Gastroesophageal sphincter (tissue), 4 donors: ENCODE measurements at regions not wholly inside any gene's neighbourhood (a gene's known extent, or its start where the extent isn't known, plus 50 kb on each side); places are given as distances from the start of the nearest gene placed in this dataset.
A peak's percentile ranks its signal among the peaks of the same experiment; 100 is the strongest.

Source experiments
- ATAC-seq: fragments of 150-250 bp; one replicate; pipeline ENCODE4 v1.9.1; 2016; ENCODE audit warnings: mild to moderate bottlenecking, moderate library complexity
- H3K27ac ChIP-seq, 4 donors: fragments of 200-600 bp; sonication (generic) in 3 of 4; 1 replicate in 3 of 4; 2 replicates in 1 of 4; pipeline ENCODE4 v1.5.1; 2016 to 2019
- H3K27me3 ChIP-seq: fragments of 200-600 bp; sonication (generic); one replicate; pipeline ENCODE4 v1.5.1; 2019
- H3K36me3 ChIP-seq, 2 donors: fragments of 200-600 bp; sonication (generic); one replicate each; pipeline ENCODE4 v1.5.1; 2019; ENCODE audit warnings: control low read depth in 1 of 2
- H3K4me1 ChIP-seq, 3 donors: fragments of 200-600 bp; sonication (generic); 1 replicate in 2 of 3; 2 replicates in 1 of 3; pipeline ENCODE4 v1.5.1; 2016 to 2019; ENCODE audit warnings: control low read depth in 2 of 3
- H3K4me3 ChIP-seq, 2 donors: fragments of 200-600 bp; sonication (generic); one replicate each; pipeline ENCODE4 v1.5.1; 2019; ENCODE audit warnings: mild to moderate bottlenecking in 1 of 2, moderate library complexity in 1 of 2
- H3K9me3 ChIP-seq, 3 donors: fragments of 200-600 bp; sonication (generic); one replicate each; pipeline ENCODE4 v1.5.1; 2017 to 2019; ENCODE audit warnings: control low read depth in 2 of 3
- CTCF ChIP-seq, 4 experiments: fragments of 200-600 bp in 2 of 4; fragments of 450-650 bp in 2 of 4; sonication (generic) in 1 of 4; IDR thresholded peaks; one replicate each; pipeline ENCODE4 v1.5.1; 2017 to 2019; ENCODE audit warnings: antibody characterized with exemption in 4 of 4, mild to moderate bottlenecking in 2 of 4, moderate library complexity in 2 of 4
- EP300 ChIP-seq: sonication (generic); formaldehyde crosslinking; IDR thresholded peaks from one replicate; pipeline ENCODE4 v1.6.1; 2017; ENCODE audit warnings: antibody characterized with exemption, mild to moderate bottlenecking
- POLR2A ChIP-seq, 2 donors: fragments of 450-650 bp; IDR thresholded peaks; one replicate each; pipeline ENCODE4 v1.6.1; 2017; ENCODE audit warnings: antibody characterized with exemption in 2 of 2, mild to moderate bottlenecking in 2 of 2, moderate library complexity in 1 of 2
- POLR2AphosphoS5 ChIP-seq: sonication (generic); formaldehyde crosslinking; IDR thresholded peaks from one replicate; pipeline ENCODE4 v1.6.1; 2017; ENCODE audit warnings: antibody characterized with exemption
- WGBS, 2 donors: methylation state at CpG; one replicate each; pipeline ENCODE4 v1.1.5; 2018; ENCODE audit warnings: low coverage in 1 of 2; 5-methylcytosine and 5-hydroxymethylcytosine counted together

GRCh38 chr5:97525780-97526179, 342.7 kb upstream of the RIOK2 start:
- no peaks in the 10 kb centered on the region for H3K9me3 ChIP-seq
- 73 to 80% methylated on average over 1 to 2 of the region's 2 CpGs for WGBS, 2 donors
- TF ChIP-seq POLR2A (IDR thresholded peaks at IDR 0.05) (no peak), POLR2AphosphoS5 (no peak), CTCF (IDR thresholded peaks at IDR 0.05) (no peak), EP300 (no peak)
- no peak overlapping the region for H3K27ac ChIP-seq
- no peaks in the 10 kb centered on the region for H3K36me3 ChIP-seq
- peaks cover 0 to 12% (median 0%) of the 10 kb centered on the region in 3 donors for H3K4me1 ChIP-seq
- no peak overlapping the region for H3K4me3 ChIP-seq
- H3K27me3 ChIP-seq: no peaks in the 10 kb centered on the region
- no peak for ATAC-seq

DNA sequence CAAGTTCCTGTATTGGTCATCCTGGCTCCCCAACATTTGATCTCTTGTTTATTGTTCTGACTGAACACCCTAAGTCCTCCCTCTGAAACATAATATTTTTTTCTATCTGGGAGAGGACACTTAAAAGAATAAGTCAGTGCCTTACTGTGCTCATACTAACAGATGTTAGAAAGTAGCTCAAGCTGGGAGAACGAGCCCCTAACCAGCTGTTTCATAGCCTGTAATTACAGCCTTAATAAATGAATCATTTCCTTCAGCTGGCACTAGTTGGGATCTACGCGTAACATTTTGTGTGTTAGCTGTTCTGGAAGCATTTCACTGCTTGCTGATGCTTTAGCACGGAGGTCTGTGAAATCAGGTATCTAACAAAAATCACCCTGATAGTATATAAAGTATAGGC, 345.9 kb upstream of the RIOK2 start:
- WGBS, 2 donors: 9 to 24% methylated on average over 4 of the region's 4 CpGs
- TF ChIP-seq POLR2AphosphoS5 (no peak), EP300 (no peak), POLR2A (IDR thresholded peaks at IDR 0.05) (no peak), CTCF (IDR thresholded peaks at IDR 0.05) (no peak)

GRCh38 chr5:97529354-97529985, 346.4 kb upstream of the RIOK2 start:
- 27 to 50% methylated on average over 1 to 4 of the region's 4 CpGs for WGBS, 2 donors

More for the DNA sequence above, 345.9 kb upstream of the RIOK2 start:
- no peaks in the 10 kb centered on the region for H3K36me3 ChIP-seq
- H3K4me1 ChIP-seq: peaks cover 0 to 12% (median 0%) of the 10 kb centered on the region in 3 donors
- ATAC-seq: peak; percentile 28
- H3K27ac ChIP-seq: no peak overlapping the region
- H3K4me3 ChIP-seq: no peak overlapping the region
- no peaks in the 10 kb centered on the region for H3K9me3 ChIP-seq
- H3K27me3 ChIP-seq: no peaks in the 10 kb centered on the region

GRCh38 chr5:97531549-97531948, 348.5 kb upstream of the RIOK2 start:
- no peaks in the 10 kb centered on the region for H3K9me3 ChIP-seq
- H3K4me3 ChIP-seq: no peak overlapping the region
- H3K27me3 ChIP-seq: no peaks in the 10 kb centered on the region
- H3K36me3 ChIP-seq: no peaks in the 10 kb centered on the region
- 87 to 91% methylated on average over 2 of the region's 2 CpGs for WGBS, 2 donors
- TF ChIP-seq CTCF (IDR thresholded peaks at IDR 0.05) (no peak), EP300 (no peak), POLR2A (IDR thresholded peaks at IDR 0.05) (no peak), POLR2AphosphoS5 (no peak)
- no peak for ATAC-seq
- no peak overlapping the region for H3K27ac ChIP-seq
- peaks cover 0 to 12% (median 0%) of the 10 kb centered on the region in 3 donors for H3K4me1 ChIP-seq

More at GRCh38 chr5:97529354-97529985, 346.4 kb upstream of the RIOK2 start:
- Histone ChIP-seq H3K27me3 (no peaks in the 10 kb centered on the region), H3K4me3 (no peak overlapping the region), H3K27ac (no peak overlapping the region), H3K36me3 (no peaks in the 10 kb centered on the region), H3K4me1 (peaks cover 0 to 12% (median 0%) of the 10 kb centered on the region in 3 donors), H3K9me3 (no peaks in the 10 kb centered on the region)
- no peak for TF ChIP-seq CTCF (IDR thresholded peaks at IDR 0.05)
- TF ChIP-seq POLR2A (IDR thresholded peaks at IDR 0.05): no peak
- no peak for TF ChIP-seq EP300
- TF ChIP-seq POLR2AphosphoS5: no peak
- ATAC-seq: no peak

- ATAC-seq: peak; percentile 34
- no peak overlapping the region for H3K27ac ChIP-seq
- TF ChIP-seq CTCF (IDR thresholded peaks at IDR 0.05) (peak; percentile 54 to 74 (median 66)), EP300 (no peak)
Measured at GRCh38 chr5:97534166-97534565, 351.1 kb upstream of the RIOK2 start.

More at GRCh38 chr5:97534166-97534565, 351.1 kb upstream of the RIOK2 start:
- Histone ChIP-seq H3K4me1 (peaks cover 0 to 7% (median 0%) of the 10 kb centered on the region in 3 donors), H3K36me3 (no peaks in the 10 kb centered on the region), H3K9me3 (no peaks in the 10 kb centered on the region), H3K4me3 (no peak overlapping the region), H3K27me3 (no peaks in the 10 kb centered on the region)
